HUES6 (cell line): ENCODE measurements at regions not wholly inside any gene's neighbourhood (a gene's known extent, or its start where the extent isn't known, plus 50 kb on each side); places are given as distances from the start of the nearest gene placed in this dataset.

ENCODE experiments used
- H3K27ac ChIP-seq: 2 replicates; pipeline ENCODE4 v1.7.0; 2013; ENCODE audit warnings: low read depth, mild to moderate bottlenecking, low read length, inconsistent platforms
- H3K27me3 ChIP-seq: 2 replicates; pipeline ENCODE4 v1.6.1; 2013; ENCODE audit warnings: low read length; ENCODE audit not compliant: control insufficient read depth, insufficient read depth
- H3K36me3 ChIP-seq: 2 replicates; pipeline ENCODE4 v1.6.1; 2013; ENCODE audit warnings: low read length; ENCODE audit not compliant: control insufficient read depth, insufficient read depth
- H3K4me1 ChIP-seq: 2 replicates; pipeline ENCODE4 v1.6.1; 2013; ENCODE audit warnings: low read length; ENCODE audit not compliant: control insufficient read depth, insufficient read depth
- H3K4me3 ChIP-seq: 2 replicates; pipeline ENCODE4 v1.5.1; 2013; ENCODE audit warnings: low read depth, low read length
- H3K9ac ChIP-seq: one replicate; pipeline ENCODE4 v1.6.1; 2013; ENCODE audit warnings: mild to moderate bottlenecking, low read length
- H3K9me3 ChIP-seq: 2 replicates; pipeline ENCODE4 v1.6.1; 2013; ENCODE audit warnings: low read depth, low read length; ENCODE audit not compliant: control insufficient read depth, insufficient read depth

GRCh38 chr12:72105849-72106248 is 166.3 kb upstream of the TRHDE start:
- Histone ChIP-seq H3K4me1 (peaks cover 20% of the 10 kb centered on the region; the same call in 1 of the 2 replicates), H3K4me3 (no peak overlapping the region), H3K9ac (no peak overlapping the region), H3K27me3 (no peaks in the 10 kb centered on the region), H3K9me3 (no peaks in the 10 kb centered on the region), H3K27ac (no peak overlapping the region), H3K36me3 (no peaks in the 10 kb centered on the region)

GRCh38 chr12:72110937-72111650 is 161.1 kb upstream of the TRHDE start:
- H3K9ac ChIP-seq, result no peak overlapping the region
- H3K27ac ChIP-seq, result no peak overlapping the region
- no peaks in the 10 kb centered on the region for H3K27me3 ChIP-seq
- no peaks in the 10 kb centered on the region for H3K36me3 ChIP-seq
- H3K4me3 ChIP-seq, result no peak overlapping the region
- H3K9me3 ChIP-seq, result no peaks in the 10 kb centered on the region
- H3K4me1 ChIP-seq, result peaks cover 20% of the 10 kb centered on the region; the same call in 1 of the 2 replicates

GRCh38 chr12:72111706-72112105 is 160.5 kb upstream of the TRHDE start:
- no peak overlapping the region for H3K4me3 ChIP-seq
- no peaks in the 10 kb centered on the region for H3K27me3 ChIP-seq
- no peak overlapping the region for H3K9ac ChIP-seq
- H3K27ac ChIP-seq, result no peak overlapping the region
- peaks cover 20% of the 10 kb centered on the region; the same call in 1 of the 2 replicates for H3K4me1 ChIP-seq
- H3K36me3 ChIP-seq, result no peaks in the 10 kb centered on the region
- no peaks in the 10 kb centered on the region for H3K9me3 ChIP-seq

- Histone ChIP-seq H3K27ac (no peak overlapping the region), H3K36me3 (no peaks in the 10 kb centered on the region), H3K4me1 (peaks cover 17% of the 10 kb centered on the region; the same call in 1 of the 2 replicates), H3K9ac (no peak overlapping the region), H3K27me3 (no peaks in the 10 kb centered on the region), H3K4me3 (no peak overlapping the region), H3K9me3 (no peaks in the 10 kb centered on the region)
Measured at GRCh38 chr12:72133497-72134055, 138.6 kb upstream of the TRHDE start.

- Histone ChIP-seq H3K4me3 (no peak overlapping the region), H3K36me3 (no peaks in the 10 kb centered on the region), H3K9me3 (no peaks in the 10 kb centered on the region), H3K27me3 (no peaks in the 10 kb centered on the region), H3K4me1 (peaks cover 17% of the 10 kb centered on the region; the same call in 1 of the 2 replicates), H3K27ac (no peak overlapping the region), H3K9ac (no peak overlapping the region)
Measured at GRCh38 chr12:72134246-72135020, 137.7 kb upstream of the TRHDE start.

GRCh38 chr12:72135021-72135301 is 137.2 kb upstream of the TRHDE start:
- Histone ChIP-seq H3K36me3 (no peaks in the 10 kb centered on the region), H3K9ac (no peak overlapping the region), H3K27ac (no peak overlapping the region), H3K9me3 (no peaks in the 10 kb centered on the region), H3K4me3 (no peak overlapping the region), H3K27me3 (no peaks in the 10 kb centered on the region), H3K4me1 (peaks cover 17% of the 10 kb centered on the region; the same call in 1 of the 2 replicates)

- H3K9ac ChIP-seq, result no peak overlapping the region
- H3K36me3 ChIP-seq, result no peaks in the 10 kb centered on the region
- H3K4me3 ChIP-seq, result no peak overlapping the region
- H3K4me1 ChIP-seq, result peaks cover 17% of the 10 kb centered on the region; the same call in 1 of the 2 replicates
- H3K27ac ChIP-seq, result no peak overlapping the region
- H3K27me3 ChIP-seq, result no peaks in the 10 kb centered on the region
- no peaks in the 10 kb centered on the region for H3K9me3 ChIP-seq
Measured at GRCh38 chr12:72136792-72137191, 135.4 kb upstream of the TRHDE start.

- no peak overlapping the region for H3K9ac ChIP-seq
Measured at GRCh38 chr12:72139411-72139810, 132.8 kb upstream of the TRHDE start.

GRCh38 chr12:72141381-72141780 is 130.8 kb upstream of the TRHDE start:
- H3K27ac ChIP-seq, result no peak overlapping the region
- no peaks in the 10 kb centered on the region for H3K36me3 ChIP-seq
- H3K4me3 ChIP-seq, result no peak overlapping the region
- 0 out of 2 replicates have a peak, but pooled peaks cover 2% of the 10 kb centered on the region for H3K9me3 ChIP-seq
- H3K27me3 ChIP-seq, result no peaks in the 10 kb centered on the region
- no peaks in the 10 kb centered on the region; the same call in 1 of the 2 replicates for H3K4me1 ChIP-seq
- no peak overlapping the region for H3K9ac ChIP-seq

More at GRCh38 chr12:72139411-72139810, 132.8 kb upstream of the TRHDE start:
- H3K9me3 ChIP-seq, result 0 out of 2 replicates have a peak, but pooled peaks cover 2% of the 10 kb centered on the region
- no peak overlapping the region for H3K27ac ChIP-seq
- H3K4me1 ChIP-seq, result peaks cover 8% of the 10 kb centered on the region; the same call in 1 of the 2 replicates
- H3K4me3 ChIP-seq, result no peak overlapping the region
- H3K27me3 ChIP-seq, result no peaks in the 10 kb centered on the region
- no peaks in the 10 kb centered on the region for H3K36me3 ChIP-seq

GRCh38 chr12:72144553-72144952 is 127.6 kb upstream of the TRHDE start:
- H3K4me3 ChIP-seq, result no peak overlapping the region
- no peaks in the 10 kb centered on the region for H3K27me3 ChIP-seq
- H3K9ac ChIP-seq, result no peak overlapping the region
- no peaks in the 10 kb centered on the region for H3K4me1 ChIP-seq
- H3K9me3 ChIP-seq, result 0 out of 2 replicates have a peak, but pooled peaks cover 2% of the 10 kb centered on the region
- H3K36me3 ChIP-seq, result no peaks in the 10 kb centered on the region
- H3K27ac ChIP-seq, result no peak overlapping the region

- Histone ChIP-seq H3K27ac (no peak overlapping the region), H3K27me3 (no peaks in the 10 kb centered on the region), H3K9me3 (0 out of 2 replicates have a peak, but pooled peaks cover 2% of the 10 kb centered on the region), H3K4me1 (no peaks in the 10 kb centered on the region), H3K9ac (no peak overlapping the region), H3K36me3 (no peaks in the 10 kb centered on the region), H3K4me3 (no peak overlapping the region)
Measured at GRCh38 chr12:72146495-72146894, 125.7 kb upstream of the TRHDE start.
